IMR-90 (cell line): ENCODE measurements at regions not wholly inside any gene's neighbourhood (a gene's known extent, or its start where the extent isn't known, plus 50 kb on each side); places are given as distances from the start of the nearest gene placed in this dataset.

Experiments used
- ATAC-seq: fragments of 200-7000 bp; cut with Tn5 transposase; 2 replicates; pipeline ENCODE4 v1.9.1; 2020; ENCODE audit warnings: low read depth, mild to moderate bottlenecking, moderate library complexity
- BruUV-seq: library from RNA; stranded (reverse); fragments of 400-500 nt; replicated peaks from 2 replicates; lab custom pipeline; 2021; lab: Mats Ljungman, UMichigan
- CTCF ChIA-PET: fragments of 300-600 bp; formaldehyde crosslinking; extraction: SDS; loops from one replicate; lab custom pipeline; 2021; ENCODE audit warnings: antibody characterized with exemption; lab: Yijun Ruan, JAX
- POLR2A ChIA-PET: fragments of 300-600 bp; sonication (Branson Sonifier 250); formaldehyde crosslinking; loops from one replicate; lab custom pipeline; 2022; ENCODE audit warnings: antibody characterized with exemption; ENCODE audit not compliant: unreplicated experiment; lab: Charles Lee
- DNase-seq: peaks from one replicate; pipeline ENCODE4 v3.0.0; 2013
- H2AFZ ChIP-seq: replicated peaks from 2 replicates; pipeline ENCODE3; 2013; ENCODE audit warnings: low read length, mild to moderate bottlenecking; ENCODE audit not compliant: poor library complexity
- H2AK5ac ChIP-seq: 2 replicates; pipeline ENCODE4 v1.6.1; 2013; ENCODE audit warnings: low read depth, low read length, inconsistent platforms
- H2AK9ac ChIP-seq: replicated peaks from 2 replicates; pipeline ENCODE3; 2013; ENCODE audit warnings: mild to moderate bottlenecking, low read depth, low read length, moderate library complexity; ENCODE audit not compliant: poor library complexity
- H2BK120ac ChIP-seq: 2 replicates; pipeline ENCODE4 v1.6.1; 2013; ENCODE audit warnings: low read depth, low read length, inconsistent platforms
- H2BK15ac ChIP-seq: 3 replicates; pipeline ENCODE4 v1.6.1; 2013; ENCODE audit warnings: low read depth, low read length, inconsistent platforms
- H2BK20ac ChIP-seq: 2 replicates; pipeline ENCODE4 v1.6.1; 2013; ENCODE audit warnings: low read depth, mild to moderate bottlenecking, inconsistent platforms, low read length, moderate library complexity
- H2BK5ac ChIP-seq: 2 replicates; pipeline ENCODE4 v1.6.1; 2013; ENCODE audit warnings: mild to moderate bottlenecking, low read depth, low read length, inconsistent platforms; ENCODE audit not compliant: poor library complexity, severe bottlenecking
- H3K14ac ChIP-seq: replicated peaks from 2 replicates; pipeline ENCODE4 v1.6.1; 2013; ENCODE audit warnings: low read depth, low read length, inconsistent platforms
- H3K18ac ChIP-seq: 2 replicates; pipeline ENCODE4 v1.6.1; 2013; ENCODE audit warnings: low read depth, low read length, control low read depth
- H3K23ac ChIP-seq: 2 replicates; pipeline ENCODE4 v1.6.1; 2013; ENCODE audit warnings: low read depth, low read length, inconsistent platforms
- H3K27ac ChIP-seq: 2 replicates; pipeline ENCODE4 v1.5.1; 2013; ENCODE audit warnings: mild to moderate bottlenecking, control low read depth, low read length; ENCODE audit not compliant: insufficient read depth
- H3K27me3 ChIP-seq: 2 replicates; pipeline ENCODE4 v1.6.1; 2013; ENCODE audit warnings: low read length; ENCODE audit not compliant: control insufficient read depth, insufficient read depth
- H3K36me3 ChIP-seq: 2 replicates; pipeline ENCODE4 v1.6.1; 2013; ENCODE audit warnings: low read length, mixed read lengths; ENCODE audit not compliant: control insufficient read depth, insufficient read depth
- H3K4ac ChIP-seq: 2 replicates; pipeline ENCODE4 v1.6.1; 2013; ENCODE audit warnings: low read depth, low read length, inconsistent platforms
- H3K4me1 ChIP-seq: 2 replicates; pipeline ENCODE4 v1.6.1; 2013; ENCODE audit warnings: low read length, mixed read lengths; ENCODE audit not compliant: control insufficient read depth, insufficient read depth
- H3K4me2 ChIP-seq: 2 replicates; pipeline ENCODE4 v1.6.1; 2013; ENCODE audit warnings: low read depth, mild to moderate bottlenecking, control low read depth, low read length, moderate library complexity
- H3K4me3 ChIP-seq: 2 replicates; pipeline ENCODE4 v1.5.1; 2013; ENCODE audit warnings: low read depth, mild to moderate bottlenecking, control low read depth, low read length, moderate library complexity; ENCODE audit not compliant: insufficient read depth
- H3K56ac ChIP-seq: 2 replicates; pipeline ENCODE4 v1.6.1; 2013; ENCODE audit warnings: low read length, inconsistent platforms; ENCODE audit not compliant: insufficient read depth; ENCODE audit errors: extremely low read depth
- H3K79me1 ChIP-seq, 2 experiments: 2 replicates each; pipeline ENCODE4 v1.6.1; 2013; ENCODE audit warnings: low read length in 2 of 2, inconsistent platforms in 1 of 2, low read depth in 1 of 2
- H3K9ac ChIP-seq: 2 replicates; pipeline ENCODE4 v1.6.1; 2013; ENCODE audit warnings: low read depth, low read length, control low read depth
- H3K9me1 ChIP-seq: 2 replicates; pipeline ENCODE4 v1.6.1; 2013; ENCODE audit warnings: low read length, inconsistent platforms; ENCODE audit not compliant: insufficient read depth
- H3K9me3 ChIP-seq: 2 replicates; pipeline ENCODE4 v1.6.1; 2013; ENCODE audit warnings: low read length; ENCODE audit not compliant: control insufficient read depth, insufficient read depth
- H4K20me1 ChIP-seq: 2 replicates; pipeline ENCODE4 v1.6.1; 2013; ENCODE audit warnings: low read length, inconsistent platforms; ENCODE audit not compliant: insufficient read depth
- H4K5ac ChIP-seq: 2 replicates; pipeline ENCODE4 v1.6.1; 2013; ENCODE audit warnings: mild to moderate bottlenecking, low read depth, low read length, control low read depth
- H4K8ac ChIP-seq, 2 experiments: 2 replicates each; pipeline ENCODE4 v1.6.1; 2013; ENCODE audit warnings: low read depth in 2 of 2, low read length in 2 of 2, control low read depth in 1 of 2, inconsistent platforms in 1 of 2
- H4K91ac ChIP-seq: 2 replicates; pipeline ENCODE4 v1.6.1; 2013; ENCODE audit warnings: low read depth, low read length, inconsistent platforms; ENCODE audit not compliant: insufficient read depth
- MAFK ChIP-seq: IDR thresholded peaks from 2 replicates; pipeline ENCODE4 v1.6.1; 2012; ENCODE audit warnings: low read depth, low read length, improper control_type of control experiment
- SMC3 ChIP-seq: fragments of 150-350 bp; IDR thresholded peaks from 2 replicates; pipeline ENCODE4 v1.6.1; 2016; ENCODE audit warnings: low read depth, mild to moderate bottlenecking, antibody characterized with exemption, low read length, moderate library complexity
- dilution Hi-C: fragments of 300-500 bp; cut with HindIII; formaldehyde crosslinking; loops from one replicate; pipeline ENCODE4 v1.14.3; 2018; ENCODE audit warnings: low sequenced_read_pairs; ENCODE audit not compliant: unreplicated experiment
- in situ Hi-C: fragments of 300-500 bp; cut with MboI; formaldehyde crosslinking; loops from 3 replicates; pipeline ENCODE4 v1.14.3; 2019; ENCODE audit warnings: low sequenced_read_pairs, inconsistent platforms, mixed read lengths
- intact Hi-C: fragments of 100-400 bp; cut with micrococcal nuclease; formaldehyde crosslinking; loops from 2 replicates; pipeline ENCODE4 v1.10.0; 2022

GRCh38 chr4:14790494-14790893 lies 211.8 kb upstream of the CPEB2 start:
- H3K27ac ChIP-seq = no peak overlapping the region
- in situ Hi-C loops = no loop called here
- H3K9me3 ChIP-seq = no peaks in the 10 kb centered on the region
- H3K4me3 ChIP-seq = no peak overlapping the region
- H3K18ac ChIP-seq = no peak overlapping the region
- ChIA-PET POLR2A (no interaction called here), CTCF (no interaction called here)
- no peak for ATAC-seq
- H3K4me2 ChIP-seq = no peak overlapping the region
- dilution Hi-C loops = no loop called here
- H4K5ac ChIP-seq = no peak overlapping the region
- intact Hi-C loops = no loop called here
- no peaks in the 10 kb centered on the region for H3K36me3 ChIP-seq
- no peak overlapping the region for H2AK9ac ChIP-seq
- no peaks in the 10 kb centered on the region for H3K27me3 ChIP-seq
- DNase-seq = no peak
- H3K23ac ChIP-seq = no peak overlapping the region
- H3K4me1 ChIP-seq = no peaks in the 10 kb centered on the region
- H2AK5ac ChIP-seq = no peak overlapping the region
- H4K8ac ChIP-seq = no peak overlapping the region
- no peak overlapping the region for H3K9ac ChIP-seq
- BruUV-seq = no TSS peak
- H3K4ac ChIP-seq = no peak overlapping the region
- no peak overlapping the region for H2AFZ ChIP-seq
- no peak overlapping the region for H4K91ac ChIP-seq
- TF ChIP-seq MAFK (no peak), SMC3 (no peak)
- no peaks in the 10 kb centered on the region for H3K79me1 ChIP-seq
- no peak overlapping the region for H3K14ac ChIP-seq
- no peak overlapping the region for H2BK15ac ChIP-seq
- no peak overlapping the region for H3K56ac ChIP-seq
- no peak overlapping the region for H2BK20ac ChIP-seq
- no peaks in the 10 kb centered on the region for H4K20me1 ChIP-seq
- no peak overlapping the region for H2BK5ac ChIP-seq
- no peak overlapping the region for H2BK120ac ChIP-seq
- H3K9me1 ChIP-seq = no peaks in the 10 kb centered on the region
